COLO829 (cell line): ENCODE measurements at regions not wholly inside any gene's neighbourhood (a gene's known extent, or its start where the extent isn't known, plus 50 kb on each side); places are given as distances from the start of the nearest gene placed in this dataset.
"Not testable (repeated sequence)": the region's sequence is repeated elsewhere in the genome, so short reads cannot be mapped to it uniquely, and the experiment has no call there.

Source experiments
- DNase-seq: peaks from one replicate; pipeline ENCODE4 v3.0.0; 2012; ENCODE audit warnings: low spot score

GRCh38 chr17:77821114-77821513 lies 137.4 kb upstream of the TNRC6C start:
- no peak for DNase-seq

- no peak for DNase-seq
Observed at GRCh38 chr17:77822302-77823030, 136.0 kb upstream of the TNRC6C start.

- DNase-seq: no peak
Observed at GRCh38 chr17:77824102-77824779, 134.3 kb upstream of the TNRC6C start.

GRCh38 chr17:77824780-77825280 lies 133.7 kb upstream of the TNRC6C start:
- no peak for DNase-seq

GRCh38 chr17:77825621-77826020 lies 132.9 kb upstream of the TNRC6C start:
- DNase-seq: no peak

GRCh38 chr17:77826132-77826873 lies 132.2 kb upstream of the TNRC6C start:
- no peak for DNase-seq

- no peak for DNase-seq
Observed at GRCh38 chr17:77827039-77827438, 131.5 kb upstream of the TNRC6C start.

GRCh38 chr17:77827511-77827910 lies 131.0 kb upstream of the TNRC6C start:
- DNase-seq: no peak

- no peak for DNase-seq
Observed at GRCh38 chr17:77828749-77829539, 129.6 kb upstream of the TNRC6C start.

- peak; percentile 63 for DNase-seq
Observed at GRCh38 chr17:77829843-77830799, 128.4 kb upstream of the TNRC6C start.

GRCh38 chr17:77830816-77831473 lies 127.6 kb upstream of the TNRC6C start:
- DNase-seq: no peak

- DNase-seq: no peak
Observed at GRCh38 chr17:77831474-77832179, 126.9 kb upstream of the TNRC6C start.

- DNase-seq: no peak
Observed at GRCh38 chr17:77832180-77832560, 126.3 kb upstream of the TNRC6C start.

- DNase-seq: no peak
Observed at GRCh38 chr17:77833769-77834168, 124.7 kb upstream of the TNRC6C start.

GRCh38 chr17:77834170-77835115 lies 124.1 kb upstream of the TNRC6C start:
- DNase-seq: peak; percentile 96

GRCh38 chr17:77836557-77837041 lies 121.9 kb upstream of the TNRC6C start:
- DNase-seq: no peak

GRCh38 chr17:77837072-77837471 lies 121.4 kb upstream of the TNRC6C start:
- not testable (repeated sequence) for DNase-seq

- DNase-seq: no peak
Observed at GRCh38 chr17:77837917-77838316, 120.6 kb upstream of the TNRC6C start.
